ENCODE measurements at regions not wholly inside any gene's neighbourhood (a gene's known extent, or its start where the extent isn't known, plus 50 kb on each side); places are given as distances from the start of the nearest gene placed in this dataset.

GRCh38 chr1:79773385-79773784, 766.9 kb upstream of the ADGRL4 start:
- H3K27me3 ChIP-seq = no peaks in the 10 kb centered on the region
- no peaks in the 10 kb centered on the region for H3K4me1 ChIP-seq
- TF ChIP-seq POLR2AphosphoS5 (IDR thresholded peaks at IDR 0.05) = no peak
- TF ChIP-seq POLR2A (IDR thresholded peaks at IDR 0.05) = no peak
- TF ChIP-seq CTCF (IDR thresholded peaks at IDR 0.05) = no peak
- no peak overlapping the region for H3K27ac ChIP-seq
- H3K4me3 ChIP-seq = no peak overlapping the region
- DNase-seq (ENCODE audit: low spot score in 2 of 2) = no peak
- H3K9me3 ChIP-seq = no peaks in the 10 kb centered on the region
- intact Hi-C loops (cut with DNase I; ENCODE audit: low total_unique reads) = no loop called here
- no peaks in the 10 kb centered on the region for H3K36me3 ChIP-seq

GRCh38 chr1:79762461-79762860, 755.9 kb upstream of the ADGRL4 start:
- TF ChIP-seq CTCF (IDR thresholded peaks at IDR 0.05) = no peak
- no peak for TF ChIP-seq POLR2A (IDR thresholded peaks at IDR 0.05)
- no peak for TF ChIP-seq POLR2AphosphoS5 (IDR thresholded peaks at IDR 0.05)
- intact Hi-C loops (cut with DNase I; ENCODE audit: low total_unique reads) = no loop called here
- Histone ChIP-seq H3K27ac (no peak overlapping the region), H3K36me3 (no peaks in the 10 kb centered on the region), H3K4me1 (no peaks in the 10 kb centered on the region), H3K9me3 (peaks cover 0 to 5% of the 10 kb centered on the region in 2 donors), H3K4me3 (no peak overlapping the region), H3K27me3 (no peaks in the 10 kb centered on the region)
- no peak for DNase-seq (ENCODE audit: low spot score in 2 of 2)

GRCh38 chr1:79760531-79760930, 754.0 kb upstream of the ADGRL4 start:
- H3K36me3 ChIP-seq = no peaks in the 10 kb centered on the region
- peaks cover 0 to 5% of the 10 kb centered on the region in 2 donors for H3K9me3 ChIP-seq
- H3K4me3 ChIP-seq = no peak overlapping the region
- TF ChIP-seq POLR2A (IDR thresholded peaks at IDR 0.05) (no peak), CTCF (IDR thresholded peaks at IDR 0.05) (no peak), POLR2AphosphoS5 (IDR thresholded peaks at IDR 0.05) (no peak)
- no peaks in the 10 kb centered on the region for H3K27me3 ChIP-seq
- H3K4me1 ChIP-seq = no peaks in the 10 kb centered on the region
- intact Hi-C loops (cut with DNase I; ENCODE audit: low total_unique reads) = no loop called here
- no peak overlapping the region for H3K27ac ChIP-seq
- DNase-seq (ENCODE audit: low spot score in 2 of 2) = no peak

GRCh38 chr1:79749607-79750006, 743.1 kb upstream of the ADGRL4 start:
- Histone ChIP-seq H3K9me3 (no peaks in the 10 kb centered on the region), H3K27me3 (no peaks in the 10 kb centered on the region), H3K4me3 (no peak overlapping the region), H3K36me3 (no peaks in the 10 kb centered on the region), H3K27ac (no peak overlapping the region), H3K4me1 (no peaks in the 10 kb centered on the region)
- no peak for DNase-seq (ENCODE audit: low spot score in 2 of 2)
- no peak for TF ChIP-seq CTCF (IDR thresholded peaks at IDR 0.05)
- no peak for TF ChIP-seq POLR2A (IDR thresholded peaks at IDR 0.05)
- TF ChIP-seq POLR2AphosphoS5 (IDR thresholded peaks at IDR 0.05) = no peak
- intact Hi-C loops (cut with DNase I; ENCODE audit: low total_unique reads) = no loop called here

- no peaks in the 10 kb centered on the region for H3K9me3 ChIP-seq
- TF ChIP-seq POLR2A (IDR thresholded peaks at IDR 0.05) (no peak), CTCF (IDR thresholded peaks at IDR 0.05) (no peak), POLR2AphosphoS5 (IDR thresholded peaks at IDR 0.05) (no peak)
- H3K36me3 ChIP-seq = no peaks in the 10 kb centered on the region
- DNase-seq (ENCODE audit: low spot score in 2 of 2) = no peak
- intact Hi-C loops (cut with DNase I; ENCODE audit: low total_unique reads) = no loop called here
- H3K4me1 ChIP-seq = no peaks in the 10 kb centered on the region
- no peak overlapping the region for H3K27ac ChIP-seq
- no peak overlapping the region for H3K4me3 ChIP-seq
- H3K27me3 ChIP-seq = no peaks in the 10 kb centered on the region
These were observed 739.4 kb upstream of the ADGRL4 start for GRCh38 chr1:79745929-79746328.

Data from breast epithelium (tissue), 4 donors.